HG03432 (cell line): ENCODE measurements at regions not wholly inside any gene's neighbourhood (a gene's known extent, or its start where the extent isn't known, plus 50 kb on each side); places are given as distances from the start of the nearest gene placed in this dataset.
"Not testable (repeated sequence)": the region's sequence is repeated elsewhere in the genome, so short reads cannot be mapped to it uniquely, and the experiment has no call there.

ENCODE experiments used
- ATAC-seq: cut with Tn5 transposase; IDR thresholded peaks from one replicate; pipeline ENCODE4 v1.9.1; 2021; ENCODE audit warnings: mild to moderate bottlenecking, moderate library complexity; ENCODE audit not compliant: unreplicated experiment

DNA sequence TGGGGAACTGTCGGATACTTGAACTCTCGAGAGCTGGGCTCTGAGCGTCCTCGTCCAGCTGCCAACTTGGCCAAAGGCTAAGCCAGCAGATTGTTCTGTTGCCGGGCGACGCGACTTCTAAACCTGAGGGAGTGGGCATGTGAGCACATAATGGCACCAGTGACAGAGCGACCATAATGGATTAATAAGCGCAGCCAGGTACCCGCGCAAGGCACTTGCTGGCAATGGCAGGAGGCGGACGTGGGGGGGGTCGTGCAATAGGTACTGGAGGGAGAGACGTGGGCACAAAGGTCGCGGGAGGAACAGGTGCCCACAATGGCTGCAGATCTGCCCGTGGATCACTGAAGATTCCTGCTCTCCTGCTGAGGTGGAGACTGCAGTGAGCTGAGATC lies 1368.7 kb downstream of the CDH12 start:
- ATAC-seq = not testable (repeated sequence)

DNA sequence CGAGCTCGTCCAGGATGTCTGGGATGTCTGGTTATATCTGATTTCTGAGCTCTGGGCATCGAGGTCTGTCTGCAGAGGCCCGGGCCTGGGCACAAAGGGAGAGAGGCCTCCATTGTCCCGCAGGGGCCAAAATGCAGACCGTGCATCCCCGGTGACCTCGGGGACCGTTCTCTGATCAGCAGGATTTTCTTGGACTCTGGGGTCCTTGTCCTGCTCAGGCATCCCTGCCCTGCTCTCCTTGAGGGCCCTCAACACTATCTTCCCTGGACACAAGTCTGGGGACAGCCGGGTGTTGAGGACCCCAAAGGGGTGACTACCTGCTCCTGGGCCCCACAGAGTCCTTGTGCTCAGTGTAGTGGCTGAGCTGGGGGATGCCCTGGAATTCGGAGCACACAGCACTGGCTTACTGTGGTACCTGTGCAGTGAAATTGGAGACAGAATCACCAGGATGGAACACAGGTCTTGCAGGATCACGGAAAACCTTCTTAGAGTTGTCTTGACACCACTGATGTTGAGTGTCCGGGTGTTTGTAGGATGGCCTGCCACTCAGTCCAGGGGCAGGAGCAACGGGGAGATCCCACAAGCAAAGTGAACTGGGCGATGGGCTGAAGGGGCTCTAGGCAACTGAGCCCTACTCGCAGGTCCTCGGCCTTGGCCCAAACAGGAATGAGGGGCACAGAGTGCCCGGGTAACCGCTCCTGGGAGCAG lies 1369.2 kb downstream of the CDH12 start:
- ATAC-seq = not testable (repeated sequence)

- ATAC-seq = not testable (repeated sequence)
These were observed 1370.0 kb downstream of the CDH12 start for GRCh38 chr5:21482983-21483650.

- not testable (repeated sequence) for ATAC-seq
These were observed 1370.6 kb downstream of the CDH12 start for GRCh38 chr5:21482522-21482921.

DNA sequence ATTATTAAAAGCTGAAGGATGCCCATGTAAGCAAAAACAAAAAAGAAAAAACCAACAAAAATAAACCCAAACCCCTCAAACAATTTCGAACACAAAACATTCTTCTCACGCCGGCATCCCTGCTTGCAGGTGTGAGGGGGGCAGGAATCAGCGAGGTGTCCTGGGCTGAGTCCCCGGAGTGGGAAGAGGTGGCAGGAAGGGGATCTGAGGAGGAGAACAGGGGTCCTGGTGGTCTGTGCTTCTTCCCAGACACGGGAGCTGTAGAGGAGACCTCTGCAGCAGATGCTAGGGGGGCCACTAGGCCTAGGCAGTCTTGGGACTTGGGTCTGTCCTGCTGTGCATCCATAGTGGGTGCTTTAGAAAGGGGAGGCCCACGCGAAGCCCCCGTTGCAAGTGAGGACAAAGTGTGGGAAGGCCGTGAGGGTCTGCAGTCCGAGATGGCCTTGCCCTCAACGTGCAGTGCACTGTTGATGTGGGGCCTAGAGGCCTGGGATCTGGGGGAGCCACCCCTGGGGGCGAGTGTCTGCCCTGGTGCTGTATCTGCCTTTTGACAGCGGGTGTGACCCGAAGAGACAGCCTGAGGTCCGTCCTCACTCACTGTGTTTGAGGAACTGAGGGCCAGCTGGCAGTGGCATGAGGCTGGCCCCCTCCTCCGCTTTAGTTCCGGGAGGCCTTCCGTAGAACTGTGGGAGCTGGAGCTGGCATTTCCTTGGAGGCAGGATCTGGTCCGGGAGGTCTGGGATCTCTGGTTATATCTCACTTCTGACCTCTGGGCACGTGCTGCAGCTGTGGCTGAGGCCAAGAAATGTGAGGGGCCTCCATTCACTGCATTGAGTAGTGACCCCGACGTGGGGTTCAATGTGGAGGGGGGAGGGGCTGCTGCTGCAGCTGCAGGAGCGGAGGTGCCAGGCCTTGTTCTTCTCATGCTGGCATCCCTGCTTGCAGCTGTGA lies 1371.5 kb downstream of the CDH12 start:
- ATAC-seq = not testable (repeated sequence)

DNA sequence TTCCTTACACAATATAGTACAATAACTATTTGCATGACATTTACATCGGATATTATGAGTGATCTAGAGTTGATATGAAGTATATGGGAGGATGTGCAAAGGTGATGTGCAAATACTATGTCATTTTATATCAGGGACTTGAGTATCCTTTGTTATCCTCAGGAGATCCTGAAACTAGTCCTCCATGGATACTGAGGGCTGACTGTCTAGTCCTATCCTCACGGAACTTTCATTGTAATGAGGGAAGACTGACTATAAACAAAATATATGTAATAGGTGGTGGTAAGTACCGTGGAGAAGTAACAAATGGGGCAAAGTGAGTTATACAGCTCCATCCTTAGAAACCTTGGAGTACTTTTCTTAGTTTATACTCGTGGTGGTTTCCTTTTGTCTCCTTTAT lies 1373.1 kb downstream of the CDH12 start:
- ATAC-seq = not testable (repeated sequence)

DNA sequence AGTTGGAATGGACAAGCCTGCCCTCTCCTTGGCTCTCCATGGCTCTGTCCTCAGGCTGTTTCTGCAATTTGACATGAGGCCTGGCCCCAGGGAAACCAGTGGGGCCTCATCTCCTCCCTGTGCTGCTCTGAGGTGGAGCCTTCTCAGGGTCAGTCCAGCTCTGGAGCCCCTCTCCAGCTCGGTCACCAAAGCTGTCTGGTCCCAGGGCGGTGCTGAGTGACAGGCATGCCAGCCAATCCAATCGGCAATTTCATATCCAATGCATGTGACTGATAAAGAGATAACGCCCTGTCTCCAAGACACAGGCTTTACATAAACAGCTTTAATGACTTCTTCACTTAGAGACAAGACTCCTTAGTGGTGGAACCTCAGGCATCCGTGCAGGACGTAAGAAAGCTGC lies 1379.2 kb downstream of the CDH12 start:
- not testable (repeated sequence) for ATAC-seq

GRCh38 chr5:21473436-21473835 lies 1379.7 kb downstream of the CDH12 start:
- not testable (repeated sequence) for ATAC-seq

GRCh38 chr5:21471691-21472090 lies 1381.5 kb downstream of the CDH12 start:
- not testable (repeated sequence) for ATAC-seq

GRCh38 chr5:21469523-21470101 lies 1383.5 kb downstream of the CDH12 start:
- ATAC-seq = not testable (repeated sequence)

DNA sequence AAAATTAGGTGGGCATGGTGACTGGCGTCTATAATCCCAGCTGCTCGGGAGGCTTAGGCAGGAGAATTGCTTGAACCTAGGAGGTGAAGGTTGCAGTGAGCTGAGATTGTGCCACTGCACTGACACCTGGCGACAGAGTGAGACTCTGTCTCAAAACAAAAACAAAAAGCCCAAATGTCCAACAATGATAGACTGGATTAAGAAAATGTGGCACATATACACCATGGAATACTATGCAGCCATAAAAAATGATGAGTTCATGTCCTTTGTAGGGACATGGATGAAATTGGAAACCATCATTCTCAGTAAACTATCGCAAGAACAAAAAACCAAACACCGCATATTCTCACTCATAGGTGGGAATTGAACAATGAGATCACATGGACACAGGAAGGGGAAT lies 1385.6 kb downstream of the CDH12 start:
- not testable (repeated sequence) for ATAC-seq

- ATAC-seq = not testable (repeated sequence)
These were observed 1393.4 kb downstream of the CDH12 start for GRCh38 chr5:21459744-21460073.

DNA sequence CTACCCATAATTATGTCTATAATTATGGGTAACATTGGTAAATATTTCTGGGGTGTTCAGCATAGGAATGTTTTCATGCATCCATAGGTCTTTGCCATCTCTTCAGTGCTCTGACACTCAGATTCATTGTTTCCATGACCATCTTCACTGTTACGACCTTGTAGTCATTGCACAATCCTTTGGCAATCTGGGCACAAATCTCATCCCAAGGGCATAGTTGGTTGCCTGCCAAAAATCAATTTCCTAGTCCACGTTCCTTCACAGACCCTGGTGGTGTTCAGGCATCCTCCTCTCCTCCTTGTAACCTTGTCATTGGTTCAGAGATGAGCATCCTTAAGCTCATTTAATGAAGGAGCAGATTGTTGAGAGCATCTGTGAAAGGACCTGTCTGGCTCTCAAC lies 1400.7 kb downstream of the CDH12 start:
- no peak for ATAC-seq

GRCh38 chr5:21432646-21433045 lies 1420.5 kb downstream of the CDH12 start:
- no peak for ATAC-seq

DNA sequence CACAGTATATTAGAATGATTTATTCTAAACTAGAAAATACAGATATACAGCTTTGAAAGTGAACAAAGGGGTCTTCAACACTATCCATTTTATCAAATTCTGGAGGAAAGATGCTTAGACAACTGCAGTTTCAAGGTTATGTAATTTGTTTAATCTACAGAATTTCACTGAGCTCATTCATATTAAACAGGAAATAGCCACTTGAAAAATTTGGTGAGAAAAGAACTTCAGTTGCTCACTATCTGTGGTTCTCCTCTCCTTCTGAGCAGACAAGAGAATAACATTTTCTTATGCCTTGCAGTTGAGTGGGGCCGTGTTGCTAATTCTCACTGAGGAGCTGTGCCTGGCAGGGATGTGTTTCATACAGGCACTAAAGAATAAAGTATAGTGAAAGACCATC lies 1428.2 kb downstream of the CDH12 start:
- no peak for ATAC-seq

GRCh38 chr5:21419383-21419782 lies 1431.4 kb upstream of the CDH18 start:
- ATAC-seq = no peak

GRCh38 chr5:21402089-21402488 lies 1414.1 kb upstream of the CDH18 start:
- ATAC-seq = not testable (repeated sequence)

DNA sequence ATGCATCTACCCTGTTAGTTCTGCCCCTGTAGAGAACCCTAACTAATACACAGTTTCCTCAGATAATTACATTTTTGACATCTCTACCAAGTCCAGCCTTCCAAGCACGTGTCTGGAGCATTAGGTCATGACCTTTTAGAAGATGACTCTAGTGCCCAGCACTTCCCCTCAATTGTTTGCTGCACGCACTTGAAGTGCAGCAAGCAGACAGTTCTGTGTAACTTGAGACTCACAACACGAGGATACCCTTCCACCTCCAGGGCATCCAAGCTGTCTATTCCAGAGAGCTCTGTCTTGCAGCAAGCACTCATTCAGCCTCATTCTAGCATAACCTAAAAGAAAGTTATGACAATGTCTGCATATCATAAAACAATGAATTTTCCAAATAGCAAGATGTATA lies 1410.5 kb upstream of the CDH18 start:
- ATAC-seq = no peak

GRCh38 chr5:21397693-21398092 lies 1409.7 kb upstream of the CDH18 start:
- ATAC-seq = peak; percentile 77

DNA sequence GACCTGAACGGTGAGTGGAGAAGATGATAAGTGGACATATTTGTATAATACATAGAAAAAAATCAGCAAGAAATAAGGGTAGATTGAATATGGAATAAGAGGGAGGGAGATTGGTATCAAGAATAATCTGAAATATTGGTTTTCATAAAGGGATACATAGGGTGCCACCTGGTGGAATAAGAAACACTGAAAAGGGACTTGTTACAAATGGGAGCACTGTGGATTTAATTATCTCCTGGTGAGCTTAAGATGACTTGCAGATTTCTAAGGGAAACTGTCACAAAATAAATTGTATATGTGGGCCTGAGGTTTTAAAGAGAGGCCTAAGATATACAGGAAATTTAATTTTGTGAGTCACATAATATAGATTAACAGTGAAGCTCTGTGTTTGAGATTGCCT lies 1403.5 kb upstream of the CDH18 start:
- ATAC-seq = no peak

DNA sequence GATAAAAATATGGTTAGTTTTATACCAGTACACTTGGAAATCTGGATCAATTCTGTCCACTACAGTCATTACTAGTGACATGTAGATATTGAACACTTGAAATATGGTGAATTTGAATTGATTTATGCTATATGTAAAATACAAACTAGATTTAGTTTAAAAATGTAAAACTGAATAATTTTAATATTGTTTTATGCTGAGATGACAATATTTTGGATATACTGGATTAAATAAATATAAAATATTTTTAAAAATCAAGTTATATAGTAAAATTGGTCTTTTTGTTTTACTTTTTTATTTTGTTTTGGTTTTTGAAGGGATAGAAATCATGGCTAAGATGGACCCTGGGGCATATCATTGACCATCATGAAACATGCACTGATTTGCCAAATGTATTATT lies 1372.8 kb upstream of the CDH18 start:
- not testable (repeated sequence) for ATAC-seq
